GM19324 (cell line): ENCODE measurements at regions not wholly inside any gene's neighbourhood (a gene's known extent, or its start where the extent isn't known, plus 50 kb on each side); places are given as distances from the start of the nearest gene placed in this dataset.
"Not testable (repeated sequence)": the region's sequence is repeated elsewhere in the genome, so short reads cannot be mapped to it uniquely, and the experiment has no call there.

ENCODE experiments used
- ATAC-seq: cut with Tn5 transposase; IDR thresholded peaks from one replicate; pipeline ENCODE4 v1.9.1; 2021; ENCODE audit warnings: mild to moderate bottlenecking, moderate library complexity; ENCODE audit not compliant: unreplicated experiment, low FRiP score

- no peak for ATAC-seq
These were observed 352.6 kb upstream of the AUTS2 start for GRCh38 chr7:69245646-69246045.

- ATAC-seq, result no peak
These were observed 351.5 kb upstream of the AUTS2 start for GRCh38 chr7:69246758-69247157.

DNA sequence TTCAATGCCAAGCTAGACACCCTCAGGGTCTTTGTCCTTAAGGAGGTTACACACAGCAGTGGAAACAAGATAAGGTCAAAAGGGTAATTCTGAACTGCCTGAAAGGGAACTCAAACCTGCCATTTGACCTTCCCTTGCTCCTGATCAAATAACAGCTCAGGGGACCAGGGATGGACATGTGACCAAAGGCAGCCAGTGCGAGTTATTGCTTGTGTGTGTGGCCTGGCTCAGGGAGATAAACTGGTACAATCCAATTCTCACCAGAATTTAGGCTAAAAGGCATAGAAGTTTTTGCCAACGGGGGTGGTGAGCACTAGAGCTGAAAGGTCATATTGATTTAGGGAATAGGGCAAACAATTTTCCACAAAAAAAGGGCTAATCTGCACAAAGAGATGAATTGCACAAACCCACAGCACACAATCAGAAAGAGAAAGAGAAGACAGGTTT lies 349.9 kb upstream of the AUTS2 start:
- ATAC-seq, result not testable (repeated sequence)

GRCh38 chr7:69250958-69251357 lies 347.3 kb upstream of the AUTS2 start:
- ATAC-seq, result no peak

DNA sequence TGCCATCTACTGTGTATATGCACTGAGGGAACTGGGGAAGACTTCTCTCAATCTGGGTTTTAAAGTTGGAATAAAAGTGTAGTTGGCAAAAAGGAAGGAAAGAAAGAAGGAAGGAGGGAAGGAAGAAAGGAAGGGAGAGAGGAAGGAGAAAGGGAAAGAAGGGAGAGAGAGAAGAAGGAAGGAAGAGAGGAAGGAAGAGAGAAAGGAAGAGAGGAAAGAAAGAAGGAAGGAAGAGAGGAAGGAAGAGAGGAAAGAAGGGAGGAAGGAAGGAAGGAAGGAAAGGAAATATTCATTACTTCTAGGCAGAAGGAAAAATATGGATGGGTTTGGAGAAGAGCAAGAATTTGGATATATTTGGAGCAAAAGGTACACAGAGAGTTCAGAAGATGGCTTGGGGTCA lies 343.6 kb upstream of the AUTS2 start:
- no peak for ATAC-seq

DNA sequence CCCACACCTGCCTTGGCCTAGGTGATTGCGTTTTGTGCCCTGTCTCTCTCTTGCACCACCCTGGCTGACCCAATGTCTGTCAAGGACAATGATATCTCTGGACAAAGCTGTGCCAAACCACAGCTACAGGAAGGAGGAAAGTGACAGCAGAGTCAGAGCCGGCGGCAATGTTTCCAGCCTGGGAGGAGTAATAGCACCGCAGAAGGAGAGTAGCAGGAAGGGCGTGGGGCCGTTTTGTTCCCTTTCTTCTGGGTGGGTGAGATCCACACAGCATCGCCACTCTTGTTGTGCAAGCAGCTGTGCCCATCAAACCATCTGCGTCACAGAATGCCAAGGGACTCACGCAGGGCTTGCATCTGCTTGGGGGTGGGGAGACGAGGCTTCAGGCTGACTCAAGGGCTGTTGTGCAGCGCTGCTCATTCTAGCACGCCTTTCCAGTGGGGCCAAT lies 341.6 kb upstream of the AUTS2 start:
- no peak for ATAC-seq

GRCh38 chr7:69257592-69257991 lies 340.7 kb upstream of the AUTS2 start:
- ATAC-seq, result no peak

- ATAC-seq, result no peak
These were observed 338.8 kb upstream of the AUTS2 start for GRCh38 chr7:69259445-69259844.

DNA sequence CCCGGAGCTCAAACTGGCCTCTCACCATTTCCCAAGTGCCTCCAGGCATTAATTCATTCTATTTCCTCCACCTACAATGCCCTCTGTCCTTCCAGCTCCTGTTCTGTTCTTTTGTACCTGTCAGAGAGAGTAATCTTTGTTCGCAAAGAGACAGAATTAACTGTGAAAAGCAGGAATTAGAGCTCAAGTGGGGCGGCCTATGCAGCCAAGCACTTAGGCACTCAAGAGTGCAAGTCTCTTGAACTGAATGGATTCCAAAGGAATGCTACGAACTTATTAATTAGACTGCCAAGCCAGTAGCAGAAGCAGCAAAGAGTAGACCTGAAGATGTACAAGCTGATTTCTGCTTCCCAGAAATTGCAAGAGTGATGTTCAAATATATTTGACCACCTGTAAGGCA lies 338.3 kb upstream of the AUTS2 start:
- no peak for ATAC-seq

- ATAC-seq, result no peak
These were observed 334.7 kb upstream of the AUTS2 start for GRCh38 chr7:69263550-69263949.

DNA sequence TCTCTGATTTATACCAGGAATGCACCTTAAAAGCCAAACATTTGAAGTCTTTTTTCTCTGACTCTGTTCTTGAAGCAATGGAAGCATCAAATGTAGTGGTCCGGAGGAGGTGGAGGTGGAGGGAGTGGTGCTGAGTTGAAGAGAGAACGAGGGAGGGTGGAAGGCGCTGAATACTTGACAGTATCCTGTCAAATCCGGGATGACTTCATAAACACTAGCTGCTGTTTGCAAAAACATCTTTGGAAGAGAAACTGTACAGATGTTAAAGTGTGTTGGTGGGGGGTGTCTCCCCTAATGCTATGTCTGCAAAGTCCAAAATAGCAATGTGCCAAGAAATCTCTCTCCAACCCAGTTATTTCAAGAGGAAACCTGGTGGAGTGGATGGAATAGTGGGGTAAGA lies 328.5 kb upstream of the AUTS2 start:
- no peak for ATAC-seq

- no peak for ATAC-seq
These were observed 326.2 kb upstream of the AUTS2 start for GRCh38 chr7:69272101-69272500.

- ATAC-seq, result no peak
These were observed 322.1 kb upstream of the AUTS2 start for GRCh38 chr7:69276011-69276729.

GRCh38 chr7:69277366-69277765 lies 320.9 kb upstream of the AUTS2 start:
- no peak for ATAC-seq

- no peak for ATAC-seq
These were observed 315.3 kb upstream of the AUTS2 start for GRCh38 chr7:69282946-69283345.

DNA sequence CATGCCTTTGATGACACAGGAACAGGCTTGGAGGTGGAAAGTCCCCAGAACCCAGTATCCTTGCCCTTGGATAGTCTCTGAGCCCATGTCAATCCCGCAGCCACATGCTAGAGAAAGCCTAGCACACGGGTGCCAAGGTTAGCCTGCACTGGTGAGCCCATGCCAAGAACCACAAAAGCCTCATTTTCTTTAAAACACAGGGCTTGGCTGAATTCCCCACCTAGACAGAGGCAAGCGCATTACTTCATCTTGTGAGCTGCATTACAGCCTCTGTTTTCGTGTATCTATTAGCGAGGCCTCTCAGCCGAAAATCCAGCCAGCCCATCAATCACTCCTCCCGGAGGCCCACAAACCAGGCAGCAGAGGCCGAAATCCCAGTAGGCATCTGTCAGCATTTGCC lies 314.9 kb upstream of the AUTS2 start:
- ATAC-seq, result no peak

GRCh38 chr7:69285854-69286253 lies 312.4 kb upstream of the AUTS2 start:
- no peak for ATAC-seq

GRCh38 chr7:69295977-69296376 lies 302.3 kb upstream of the AUTS2 start:
- no peak for ATAC-seq

- no peak for ATAC-seq
These were observed 297.0 kb upstream of the AUTS2 start for GRCh38 chr7:69301253-69301652.

DNA sequence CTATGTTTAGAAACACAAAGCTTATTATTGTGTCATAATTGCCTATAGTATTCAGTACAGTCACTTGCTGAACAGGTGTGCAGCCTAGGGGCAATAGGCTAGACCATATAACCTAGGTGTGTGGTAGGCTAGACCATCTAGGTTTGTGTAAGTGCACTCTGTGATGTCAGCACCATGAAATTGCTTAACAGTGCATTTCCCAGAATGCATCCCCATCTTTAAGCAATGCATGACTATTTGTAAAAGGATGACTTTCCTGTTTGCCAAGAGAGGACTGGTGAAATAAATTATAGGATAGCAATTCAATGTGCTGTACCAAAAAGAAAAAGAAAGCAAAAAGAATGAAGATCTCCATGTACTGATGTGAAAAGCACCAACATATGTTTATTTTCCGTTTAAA lies 288.7 kb upstream of the AUTS2 start:
- ATAC-seq, result no peak

DNA sequence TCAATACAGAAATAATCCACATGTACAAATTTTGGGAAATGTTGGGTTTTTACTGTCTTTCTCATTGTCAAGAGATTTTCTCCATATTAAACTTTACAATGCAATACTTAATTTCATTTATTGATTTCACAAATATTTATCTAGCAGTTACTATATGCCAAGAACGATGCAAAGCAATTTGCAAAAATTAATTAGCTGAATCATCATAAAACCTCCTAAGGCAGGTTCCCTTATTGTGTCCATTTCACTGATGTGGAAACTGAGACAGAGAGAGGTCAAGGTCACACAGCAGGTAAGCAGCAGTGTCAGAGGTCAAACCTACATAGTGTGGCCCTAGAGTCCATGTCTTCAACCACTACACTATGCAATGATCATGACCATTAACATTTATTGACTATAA lies 286.8 kb upstream of the AUTS2 start:
- no peak for ATAC-seq

GRCh38 chr7:69313852-69314251 lies 284.4 kb upstream of the AUTS2 start:
- ATAC-seq, result not testable (repeated sequence)

DNA sequence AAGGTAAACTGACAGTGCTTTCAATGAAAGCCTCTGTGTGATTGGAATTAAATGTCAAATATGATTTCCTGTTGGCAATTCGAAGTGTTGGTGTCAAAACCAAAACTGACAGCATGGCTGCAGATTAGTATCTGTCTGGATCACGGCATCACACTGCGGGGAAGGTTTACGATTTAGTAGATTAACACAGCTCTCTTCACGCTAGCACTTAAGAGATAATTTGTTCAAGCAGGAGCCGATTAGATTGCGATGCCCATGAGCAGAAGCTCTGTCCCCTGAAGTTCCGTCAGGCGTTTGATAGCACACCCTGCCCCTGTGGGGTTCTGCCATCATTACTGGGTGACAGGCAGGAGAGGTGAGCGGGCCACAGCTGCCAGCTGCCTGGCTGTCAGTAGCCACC lies 279.5 kb upstream of the AUTS2 start:
- no peak for ATAC-seq
